Right ventricle myocardium superior (tissue), 1 donor: ENCODE measurements at regions not wholly inside any gene's neighbourhood (a gene's known extent, or its start where the extent isn't known, plus 50 kb on each side); places are given as distances from the start of the nearest gene placed in this dataset.

Source experiments
- ATAC-seq: fragments of 200-7000 bp; cut with Tn5 transposase; one replicate; pipeline ENCODE4 v1.9.1; 2020; ENCODE audit warnings: mild to moderate bottlenecking; ENCODE audit not compliant: poor library complexity
- DNase-seq: peaks from one replicate; pipeline ENCODE4 v3.0.0-alpha.2; 2020
- intact Hi-C: fragments of 100-400 bp; cut with DNase I; formaldehyde crosslinking; loops from one replicate; pipeline ENCODE4 v1.11.2; 2022
- donor health status: DM: no; HTN: yes; CAD: no; lungs with severe emphysema.

DNA sequence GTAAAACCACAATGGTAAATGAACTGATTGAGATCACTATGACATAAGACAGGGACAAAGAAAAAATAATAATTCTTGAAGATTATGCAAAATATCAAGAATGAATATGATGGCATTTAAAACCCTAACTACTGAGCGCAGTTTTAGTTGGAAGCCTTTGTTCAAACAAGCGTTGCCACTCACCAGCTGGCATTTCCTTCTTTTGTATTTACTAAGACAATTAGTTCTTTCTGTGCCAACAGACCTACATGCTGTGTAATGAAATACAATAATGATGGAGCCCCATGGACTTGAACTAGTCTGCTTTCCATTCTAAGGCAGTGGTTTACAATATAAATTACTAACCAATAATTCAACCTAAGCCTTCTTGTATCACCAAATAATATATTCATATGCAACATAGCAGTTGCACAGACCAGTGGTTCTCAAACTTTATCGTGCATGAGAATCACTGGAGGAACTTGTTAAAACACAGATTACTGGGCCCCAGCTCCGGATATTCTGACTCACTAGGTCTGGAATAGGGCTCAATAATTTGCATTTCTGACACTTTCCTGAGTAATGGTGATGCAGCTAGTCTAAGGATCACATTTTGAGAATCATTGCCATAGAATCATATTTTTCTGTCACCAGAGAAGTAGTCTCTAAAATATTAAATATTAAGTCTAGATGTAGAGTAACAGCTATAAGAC is 196.4 kb upstream of the MAGEB18 start:
- no peak for ATAC-seq

GRCh38 chrX:25968920-25969319 is 169.2 kb upstream of the MAGEB18 start:
- no peak for DNase-seq
- intact Hi-C loops = loop anchor here (10.0 kb wide), 1 partner anchor 254 kb away; no protein-coding TSS in a partner anchor
- ATAC-seq = no peak

More for the DNA sequence above, 196.4 kb upstream of the MAGEB18 start:
- intact Hi-C loops = no loop called here
- DNase-seq = no peak

GRCh38 chrX:25976683-25977310 is 161.3 kb upstream of the MAGEB18 start:
- ATAC-seq (no peak), DNase-seq (no peak)
- intact Hi-C loops = no loop called here

DNA sequence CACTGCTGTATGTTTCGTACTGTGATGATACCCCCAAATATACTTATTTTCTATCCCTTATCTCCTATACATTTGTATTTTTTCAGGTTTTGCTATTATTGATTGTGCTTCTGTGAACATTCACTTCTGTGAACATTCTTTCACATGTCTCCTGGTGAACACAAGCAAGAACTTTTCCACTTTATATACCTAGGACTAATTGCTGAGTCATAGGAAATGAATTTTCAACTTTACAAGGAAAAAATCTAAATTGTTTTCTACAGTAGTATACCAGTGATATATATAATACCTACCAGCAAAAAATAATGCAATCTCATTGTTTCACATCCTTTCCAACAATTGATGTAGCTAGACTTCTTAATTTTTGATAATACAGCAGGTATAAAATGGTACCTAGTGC is 139.5 kb upstream of the MAGEB18 start:
- DNase-seq (no peak), ATAC-seq (no peak)
- intact Hi-C loops = no loop called here

DNA sequence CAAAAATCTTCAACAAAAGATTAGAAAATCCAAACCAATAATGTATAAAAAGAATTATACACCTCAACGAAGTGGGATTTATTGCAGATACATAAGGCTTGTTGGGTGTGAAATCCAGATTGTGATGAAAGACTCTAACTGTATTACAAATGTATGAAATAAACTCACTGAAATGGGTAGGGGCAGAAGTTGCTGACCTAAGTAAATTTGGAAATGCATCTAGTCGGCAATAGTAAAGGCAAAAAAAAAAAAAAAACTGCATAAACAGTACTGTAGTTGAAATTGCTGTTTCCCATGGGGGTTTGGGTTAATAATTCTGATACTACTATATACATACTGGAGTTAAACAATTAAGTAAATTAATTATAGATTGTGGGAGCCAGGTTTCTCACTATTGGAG is 130.7 kb upstream of the MAGEB18 start:
- ATAC-seq = no peak
- intact Hi-C loops = no loop called here
- no peak for DNase-seq

DNA sequence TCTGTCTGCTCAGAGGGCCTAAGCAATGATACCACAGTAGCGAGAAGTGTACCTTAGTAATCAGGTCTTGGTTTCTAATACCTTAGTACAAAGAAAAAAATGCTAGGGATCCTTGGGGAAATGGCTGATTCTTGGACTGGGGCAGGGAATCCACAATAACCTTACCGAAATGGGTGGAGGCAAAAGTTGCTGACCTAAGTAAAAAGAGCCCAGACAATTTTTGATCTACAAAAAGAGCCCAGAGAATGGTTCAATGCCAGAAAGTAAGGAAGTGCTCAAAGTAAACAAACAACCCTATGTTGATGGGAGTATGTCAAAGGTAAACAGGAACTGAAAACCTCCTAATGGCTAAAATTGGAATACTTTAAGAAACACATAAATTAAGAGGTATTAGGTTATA is 130.1 kb upstream of the MAGEB18 start:
- no peak for ATAC-seq

DNA sequence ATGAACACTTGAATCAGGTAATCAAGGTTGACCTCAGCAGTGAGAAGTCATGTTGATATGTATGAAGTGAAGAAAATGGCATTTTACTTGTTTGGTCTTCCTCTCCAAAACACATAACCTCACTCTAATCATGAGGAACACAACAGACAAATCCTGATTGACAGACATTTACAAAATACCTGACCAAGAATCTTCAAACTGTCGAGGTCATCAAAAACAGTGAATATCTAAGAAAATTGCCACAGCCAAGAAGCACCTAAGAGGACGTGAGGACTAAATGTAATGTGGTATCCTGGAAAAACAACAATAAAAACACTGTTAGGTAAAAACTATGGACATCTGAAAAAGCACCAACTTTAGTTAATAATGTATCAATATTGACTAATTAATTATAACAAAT is 129.5 kb upstream of the MAGEB18 start:
- ATAC-seq = no peak
- intact Hi-C loops = no loop called here
- no peak for DNase-seq

More for the DNA sequence above, 130.1 kb upstream of the MAGEB18 start:
- DNase-seq = no peak
- intact Hi-C loops = no loop called here

DNA sequence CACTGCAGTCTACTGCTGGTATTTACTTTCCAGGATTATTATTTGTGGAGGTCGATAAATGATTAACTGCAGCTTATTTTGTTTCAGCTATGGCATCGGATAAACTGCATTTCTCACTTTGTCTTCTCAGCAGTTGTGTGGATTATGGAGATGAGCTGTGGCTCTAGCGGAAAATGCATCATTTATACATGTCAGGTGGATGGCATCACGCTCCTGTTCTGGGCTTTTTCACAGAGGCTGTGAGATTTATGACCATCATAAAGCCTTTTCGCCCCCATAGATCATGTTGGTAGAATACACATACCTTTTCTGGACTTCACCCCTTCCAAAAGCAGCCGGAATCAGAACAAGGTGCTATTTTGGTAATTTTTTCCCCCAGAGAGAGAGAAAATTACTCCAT is 118.8 kb upstream of the MAGEB18 start:
- intact Hi-C loops = no loop called here
- DNase-seq (no peak), ATAC-seq (no peak)

- ATAC-seq (no peak), DNase-seq (no peak)
- intact Hi-C loops = no loop called here
Observed at GRCh38 chrX:26026179-26026578, 112.0 kb upstream of the MAGEB18 start.

- ATAC-seq (no peak), DNase-seq (no peak)
- intact Hi-C loops = no loop called here
Observed at GRCh38 chrX:26032111-26032912, 105.8 kb upstream of the MAGEB18 start.

- ATAC-seq (no peak), DNase-seq (no peak)
- intact Hi-C loops = no loop called here
Observed at GRCh38 chrX:26037367-26037766, 100.8 kb upstream of the MAGEB18 start.

- DNase-seq = no peak
- ATAC-seq = no peak
- intact Hi-C loops = no loop called here
Observed at GRCh38 chrX:26050099-26050498, 88.0 kb upstream of the MAGEB18 start.

- ATAC-seq (no peak), DNase-seq (no peak)
- intact Hi-C loops = no loop called here
Observed at GRCh38 chrX:26070882-26071281, 67.3 kb upstream of the MAGEB18 start.

DNA sequence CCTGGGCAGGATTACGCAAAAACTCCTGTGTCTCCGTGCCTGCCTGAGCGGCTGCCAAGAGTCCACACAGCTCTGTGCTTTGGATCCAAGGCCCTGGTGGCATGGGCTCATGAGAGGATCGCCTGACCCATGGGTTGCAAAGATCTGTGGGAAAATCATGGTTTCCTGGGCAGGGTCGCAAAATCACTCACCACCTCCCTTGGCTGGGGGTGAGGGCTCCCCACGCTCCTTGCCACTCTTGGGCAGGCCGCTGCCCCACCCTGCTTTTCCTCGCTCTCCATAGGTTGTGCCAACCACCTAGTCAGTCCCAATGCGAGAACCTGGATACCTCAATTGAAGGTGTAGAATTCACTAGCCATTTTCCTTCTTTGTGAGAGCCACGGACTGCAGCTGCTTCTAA is 66.5 kb upstream of the MAGEB18 start:
- ATAC-seq = no peak
- no peak for DNase-seq
- intact Hi-C loops = no loop called here

- intact Hi-C loops = no loop called here
- ATAC-seq = no peak
- no peak for DNase-seq
Observed at GRCh38 chrX:26083093-26083492, 55.0 kb upstream of the MAGEB18 start.
